GM12878 (cell line): ENCODE measurements at regions not wholly inside any gene's neighbourhood (a gene's known extent, or its start where the extent isn't known, plus 50 kb on each side); places are given as distances from the start of the nearest gene placed in this dataset.

Experiments used
- ATAC-seq: fragments of 200-7000 bp; cut with Tn5 transposase; 3 replicates; pipeline ENCODE4 v1.9.1; 2020; ENCODE audit warnings: mild to moderate bottlenecking, moderate library complexity
- BruUV-seq: library from RNA; stranded (reverse); fragments of 400-500 nt; replicated peaks from 2 replicates; lab custom pipeline; 2021; lab: Mats Ljungman, UMichigan
- CTCF ChIA-PET: fragments of 300-600 bp; sonication (Branson Sonifier 250); formaldehyde crosslinking; extraction: SDS; loops from one replicate; lab custom pipeline; 2021; ENCODE audit warnings: inconsistent platforms; lab: Yijun Ruan, JAX
- POLR2A ChIA-PET: fragments of 350-600 bp; formaldehyde crosslinking; extraction: SDS; loops from one replicate; lab custom pipeline; 2021; ENCODE audit warnings: inconsistent platforms; lab: Charles Lee
- RAD21 ChIA-PET: fragments of 300-600 bp; sonication (Branson Sonifier 250); formaldehyde crosslinking; loops from one replicate; lab custom pipeline; 2023; ENCODE audit warnings: antibody characterized with exemption; ENCODE audit not compliant: unreplicated experiment; lab: Charles Lee
- SMC1A ChIA-PET: fragments of 300-600 bp; sonication (Branson Sonifier 250); formaldehyde crosslinking; loops from one replicate; lab custom pipeline; 2023; ENCODE audit not compliant: unreplicated experiment, uncharacterized antibody; lab: Charles Lee
- DNase-seq: peaks from one replicate; pipeline ENCODE4 v3.0.0-alpha.2; 2011; ENCODE audit warnings: low read depth, low spot score
- FAIRE-seq: peaks from 3 replicates; lab custom pipeline; 2011; peaks lifted over from hg19 to GRCh38; lab: Jason Lieb, UNC
- H2AFZ ChIP-seq: 2 replicates; pipeline ENCODE4 v1.6.0; 2011; ENCODE audit warnings: low read depth, low read length, control low read depth; ENCODE audit not compliant: control insufficient read depth
- H3K27ac ChIP-seq: 2 replicates; pipeline ENCODE4 v1.5.1; 2011; ENCODE audit warnings: control low read depth; ENCODE audit not compliant: control insufficient read depth, insufficient read depth
- H3K27me3 ChIP-seq, 2 experiments: replicated peaks in 1 of 2; 2 replicates each; pipeline versions ENCODE4 v1.6.0 to v1.6.1; 2011; ENCODE audit warnings: low read length in 1 of 2; ENCODE audit not compliant: control insufficient read depth in 2 of 2, insufficient read depth in 2 of 2
- H3K36me3 ChIP-seq, 2 experiments: 2 replicates each; pipeline ENCODE4 v1.5.1; 2011; ENCODE audit warnings: low read length in 1 of 2; ENCODE audit not compliant: control insufficient read depth in 2 of 2, insufficient read depth in 2 of 2
- H3K4me1 ChIP-seq: 2 replicates; pipeline ENCODE4 v1.6.1; 2011; ENCODE audit warnings: mild to moderate bottlenecking, low read length, moderate library complexity, mixed read lengths; ENCODE audit not compliant: control insufficient read depth, insufficient read depth
- H3K4me2 ChIP-seq: 2 replicates; pipeline ENCODE4 v1.6.0; 2011; ENCODE audit warnings: control low read depth; ENCODE audit not compliant: control insufficient read depth, insufficient read depth
- H3K4me3 ChIP-seq: fragments of 200-600 bp; sonication (generic); 2 replicates; pipeline ENCODE4 v1.5.1; 2016
- H3K79me2 ChIP-seq: 2 replicates; pipeline ENCODE4 v1.6.0; 2011; ENCODE audit warnings: low read length; ENCODE audit not compliant: control insufficient read depth, insufficient read depth
- H3K9ac ChIP-seq: 2 replicates; pipeline ENCODE4 v1.8.0; 2011; ENCODE audit warnings: low read length, control low read depth, mixed read lengths; ENCODE audit not compliant: control insufficient read depth, insufficient read depth
- H3K9me3 ChIP-seq: replicated peaks from 3 replicates; pipeline ENCODE4 v1.5.1; 2011; ENCODE audit warnings: mild to moderate bottlenecking, low read length; ENCODE audit not compliant: control insufficient read depth, insufficient read depth
- H4K20me1 ChIP-seq: 2 replicates; pipeline ENCODE4 v1.6.0; 2011; ENCODE audit not compliant: control insufficient read depth, insufficient read depth
- FOXK2 ChIP-seq: fragments of 450-650 bp; IDR thresholded peaks from 2 replicates; pipeline ENCODE4 v1.6.1; 2017; ENCODE audit warnings: mild to moderate bottlenecking, moderate library complexity
- HDGF ChIP-seq: fragments of 450-650 bp; IDR thresholded peaks from 2 replicates; pipeline ENCODE4 v1.6.1; 2016; ENCODE audit warnings: antibody characterized with exemption
- IRF4 ChIP-seq: IDR thresholded peaks from 2 replicates; pipeline ENCODE4 v1.6.1; 2011; ENCODE audit warnings: low read depth, low read length
- NFIC ChIP-seq: IDR thresholded peaks from 2 replicates; pipeline ENCODE4 v1.6.1; 2012; ENCODE audit warnings: low read depth, mild to moderate bottlenecking, inconsistent platforms, low read length, moderate library complexity
- NR2C2 ChIP-seq: IDR thresholded peaks from 2 replicates; pipeline ENCODE4 v1.6.1; 2011; ENCODE audit warnings: borderline replicate concordance, low read depth; ENCODE audit not compliant: control insufficient read depth, insufficient read length
- SP1 ChIP-seq: IDR thresholded peaks from one replicate; pipeline ENCODE4 v1.6.1; 2011; ENCODE audit warnings: low read depth, low read length
- SREBF1 ChIP-seq: IDR thresholded peaks from 2 replicates; pipeline ENCODE4 v1.6.1; 2012; ENCODE audit warnings: mild to moderate bottlenecking, low read length
- SREBF2 ChIP-seq: IDR thresholded peaks from 2 replicates; pipeline ENCODE4 v1.6.1; 2012; ENCODE audit warnings: mild to moderate bottlenecking, low read length
- ZNF24 ChIP-seq: fragments of 450-650 bp; IDR thresholded peaks from 2 replicates; pipeline ENCODE4 v1.6.1; 2017; ENCODE audit warnings: antibody characterized with exemption, mild to moderate bottlenecking
- ZSCAN29 ChIP-seq: fragments of 450-650 bp; IDR thresholded peaks from 2 replicates; pipeline ENCODE4 v1.6.1; 2017; ENCODE audit warnings: mild to moderate bottlenecking, moderate library complexity
- WGBS: methylation state at CpG from one replicate; pipeline ENCODE4 v1.1.6; 2016; ENCODE audit warnings: low lambda C conversion rate; ENCODE audit not compliant: insufficient replicate concordance, insufficient coverage; ENCODE audit errors: missing lambda C conversion rate; 5-methylcytosine and 5-hydroxymethylcytosine counted together
- in situ Hi-C: fragments of 300-500 bp; cut with MboI; formaldehyde crosslinking; loops from 9 replicates; pipeline ENCODE4 v1.14.3; 2018; ENCODE audit warnings: mixed read lengths
- intact Hi-C: fragments of 100-400 bp; cut with micrococcal nuclease; formaldehyde crosslinking; loops from one replicate; pipeline ENCODE4 v1.14.2; 2022; ENCODE audit not compliant: unreplicated experiment
- TF ChIP-seq, protein P1 (sequence below): fragments of 450-650 bp; IDR thresholded peaks from 2 replicates; pipeline ENCODE4 v1.6.1; 2017; ENCODE audit warnings: borderline replicate concordance

DNA sequence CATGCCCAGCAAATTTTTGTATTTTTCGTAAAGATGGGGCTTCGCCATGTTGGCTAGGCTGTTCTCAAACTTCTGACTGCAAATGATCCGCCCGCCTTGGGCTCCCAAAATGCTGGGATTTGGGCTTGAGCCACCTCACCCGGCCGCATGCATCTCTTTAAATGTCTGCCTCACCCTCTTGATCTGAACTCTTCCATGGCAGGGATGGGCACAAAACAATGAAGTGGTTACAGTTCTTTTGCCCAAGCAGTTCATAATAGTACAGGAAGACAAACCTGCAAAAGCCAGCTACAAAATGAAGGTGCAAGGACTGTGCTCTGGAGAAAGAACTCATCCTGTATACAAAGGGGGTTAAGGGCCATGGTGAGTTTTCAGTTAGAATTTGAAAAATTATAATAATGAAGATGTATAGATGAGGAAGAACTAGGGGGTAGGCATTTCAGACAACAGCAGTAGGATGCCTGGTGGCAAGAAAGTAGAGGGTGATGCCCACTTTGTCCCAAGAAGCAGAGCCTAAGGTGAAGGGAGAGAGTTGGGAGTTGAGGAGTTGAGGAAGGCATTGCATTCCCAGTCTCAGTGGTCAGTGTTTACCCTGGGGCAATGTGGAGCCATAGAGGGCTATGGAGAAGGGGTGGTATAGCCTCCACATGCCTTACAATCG lies 160.8 kb upstream of the MYCN start:
- H4K20me1 ChIP-seq, result no peaks in the 10 kb centered on the region
- 46% methylated on average over 7 of the region's 7 CpGs for WGBS

DNA sequence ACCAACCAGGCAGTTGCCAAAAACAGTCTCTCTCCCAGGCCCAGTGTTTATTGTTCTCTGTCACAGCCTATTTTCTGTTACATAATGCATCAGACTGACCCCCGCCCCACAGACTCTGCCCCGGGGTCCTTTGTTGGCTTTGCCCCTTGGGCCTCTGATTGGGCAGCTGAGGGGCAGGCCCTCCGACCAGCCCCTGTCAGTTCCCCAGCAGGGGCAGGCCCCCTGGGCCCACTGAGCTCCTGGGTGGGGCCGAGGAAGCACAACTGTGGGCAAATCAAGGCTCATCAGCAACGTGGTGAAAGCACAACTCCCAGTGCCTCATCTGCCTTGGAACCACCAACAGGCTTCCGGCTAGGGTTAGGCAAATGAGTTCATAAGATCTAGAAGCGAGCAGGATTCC lies 160.1 kb upstream of the MYCN start:
- Histone ChIP-seq H3K27me3 (no peaks in the 10 kb centered on the region), H3K9me3 (no peaks in the 10 kb centered on the region), H4K20me1 (no peaks in the 10 kb centered on the region), H2AFZ (no peak overlapping the region), H3K79me2 (no peaks in the 10 kb centered on the region), H3K9ac (no peak overlapping the region), H3K4me2 (no peak overlapping the region), H3K27ac (no peak overlapping the region), H3K4me1 (no peaks in the 10 kb centered on the region), H3K36me3 (no peaks in the 10 kb centered on the region), H3K4me3 (no peak overlapping the region)
- CTCF ChIA-PET, result no interaction called here
- in situ Hi-C loops (no loop called here), intact Hi-C loops (no loop called here)
- SMC1A ChIA-PET, result no interaction called here
- DNase-seq (no peak), ATAC-seq (no peak), FAIRE-seq (no peak)
- no peak for TF ChIP-seq HDGF
- TF ChIP-seq NFIC, result no peak
- TF ChIP-seq NR2C2, result no peak
- no peak for TF ChIP-seq SREBF2
- TF ChIP-seq ZSCAN29, result no peak
- TF ChIP-seq SREBF1, result no peak
- TF ChIP-seq ZNF24, result no peak
- 1% methylated on average over 7 of the region's 7 CpGs for WGBS
- BruUV-seq, result no TSS peak
- RAD21 ChIA-PET, result no interaction called here
- POLR2A ChIA-PET, result no interaction called here

More for the DNA sequence above, 160.8 kb upstream of the MYCN start:
- ATAC-seq (no peak), FAIRE-seq (no peak), DNase-seq (no peak)
- no peak overlapping the region for H3K9ac ChIP-seq
- H3K27me3 ChIP-seq, result no peaks in the 10 kb centered on the region
- no peak overlapping the region for H3K27ac ChIP-seq
- H3K9me3 ChIP-seq, result no peaks in the 10 kb centered on the region
- no peak overlapping the region for H2AFZ ChIP-seq
- ChIA-PET CTCF (no interaction called here), SMC1A (no interaction called here), POLR2A (no interaction called here), RAD21 (no interaction called here)
- no peak overlapping the region for H3K4me3 ChIP-seq
- no peak for TF ChIP-seq FOXK2
- no peak for TF ChIP-seq SP1
- no peak for TF ChIP-seq IRF4
- TF ChIP-seq, protein P1, sequence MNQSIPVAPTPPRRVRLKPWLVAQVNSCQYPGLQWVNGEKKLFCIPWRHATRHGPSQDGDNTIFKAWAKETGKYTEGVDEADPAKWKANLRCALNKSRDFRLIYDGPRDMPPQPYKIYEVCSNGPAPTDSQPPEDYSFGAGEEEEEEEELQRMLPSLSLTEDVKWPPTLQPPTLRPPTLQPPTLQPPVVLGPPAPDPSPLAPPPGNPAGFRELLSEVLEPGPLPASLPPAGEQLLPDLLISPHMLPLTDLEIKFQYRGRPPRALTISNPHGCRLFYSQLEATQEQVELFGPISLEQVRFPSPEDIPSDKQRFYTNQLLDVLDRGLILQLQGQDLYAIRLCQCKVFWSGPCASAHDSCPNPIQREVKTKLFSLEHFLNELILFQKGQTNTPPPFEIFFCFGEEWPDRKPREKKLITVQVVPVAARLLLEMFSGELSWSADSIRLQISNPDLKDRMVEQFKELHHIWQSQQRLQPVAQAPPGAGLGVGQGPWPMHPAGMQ, result no peak
- in situ Hi-C loops, result no loop called here
- H3K36me3 ChIP-seq, result no peaks in the 10 kb centered on the region
- intact Hi-C loops, result no loop called here
- H3K4me2 ChIP-seq, result no peak overlapping the region
- BruUV-seq, result no TSS peak
- no peaks in the 10 kb centered on the region for H3K4me1 ChIP-seq
- H3K79me2 ChIP-seq, result no peaks in the 10 kb centered on the region
